Mesendoderm (in vitro differentiated cells): ENCODE measurements at regions not wholly inside any gene's neighbourhood (a gene's known extent, or its start where the extent isn't known, plus 50 kb on each side); places are given as distances from the start of the nearest gene placed in this dataset.
"Not testable (repeated sequence)": the region's sequence is repeated elsewhere in the genome, so short reads cannot be mapped to it uniquely, and the experiment has no call there.

Experiments
- DNase-seq: peaks from one replicate; pipeline ENCODE4 v3.0.0; 2013
- H2AK5ac ChIP-seq: 2 replicates; pipeline ENCODE4 v1.6.1; 2013; ENCODE audit warnings: low read length, inconsistent platforms
- H2BK120ac ChIP-seq: 2 replicates; pipeline ENCODE4 v1.6.1; 2013; ENCODE audit warnings: low read depth, mild to moderate bottlenecking, low read length, moderate library complexity, mixed read lengths
- H2BK15ac ChIP-seq: replicated peaks from 2 replicates; pipeline ENCODE4 v1.6.1; 2013; ENCODE audit warnings: low read depth, mild to moderate bottlenecking, moderate library complexity
- H2BK5ac ChIP-seq: 2 replicates; pipeline ENCODE4 v1.6.1; 2013; ENCODE audit warnings: low read length, inconsistent platforms
- H3K18ac ChIP-seq: 2 replicates; pipeline ENCODE4 v1.6.1; 2013; ENCODE audit warnings: mild to moderate bottlenecking, low read length, mixed read lengths
- H3K23ac ChIP-seq: one replicate; pipeline ENCODE4 v1.6.1; 2013; ENCODE audit warnings: low read length
- H3K27ac ChIP-seq: 2 replicates; pipeline ENCODE4 v1.5.1; 2013; ENCODE audit warnings: low read depth, mild to moderate bottlenecking, inconsistent platforms, low read length, moderate library complexity
- H3K27me3 ChIP-seq: 2 replicates; pipeline ENCODE4 v1.6.1; 2013; ENCODE audit warnings: low read length, control low read depth, mild to moderate bottlenecking, inconsistent platforms; ENCODE audit not compliant: insufficient read depth, poor library complexity
- H3K36me3 ChIP-seq: 2 replicates; pipeline ENCODE4 v1.6.1; 2013; ENCODE audit warnings: low read length, inconsistent platforms; ENCODE audit not compliant: control insufficient read depth, insufficient read depth
- H3K4ac ChIP-seq: one replicate; pipeline ENCODE4 v1.6.1; 2013; ENCODE audit warnings: low read depth, mild to moderate bottlenecking, low read length, moderate library complexity
- H3K4me1 ChIP-seq: 2 replicates; pipeline ENCODE4 v1.6.1; 2013; ENCODE audit warnings: low read depth, low read length, inconsistent platforms; ENCODE audit not compliant: control insufficient read depth
- H3K4me2 ChIP-seq: 2 replicates; pipeline ENCODE4 v1.6.1; 2013; ENCODE audit warnings: low read length
- H3K4me3 ChIP-seq: 2 replicates; pipeline ENCODE4 v1.5.1; 2013; ENCODE audit warnings: mild to moderate bottlenecking, low read length
- H3K56ac ChIP-seq: one replicate; pipeline ENCODE4 v1.6.1; 2013; ENCODE audit warnings: low read length
- H3K79me1 ChIP-seq: 2 replicates; pipeline ENCODE4 v1.6.1; 2013; ENCODE audit warnings: low read length, inconsistent platforms
- H3K79me2 ChIP-seq: 2 replicates; pipeline ENCODE4 v1.6.1; 2013; ENCODE audit warnings: mild to moderate bottlenecking, low read length; ENCODE audit not compliant: control insufficient read depth, insufficient read depth
- H3K9ac ChIP-seq: 2 replicates; pipeline ENCODE4 v1.6.1; 2013; ENCODE audit warnings: low read length, inconsistent platforms
- H4K5ac ChIP-seq: one replicate; pipeline ENCODE4 v1.6.1; 2013; ENCODE audit warnings: low read length
- H4K8ac ChIP-seq: one replicate; pipeline ENCODE4 v1.6.1; 2013; ENCODE audit warnings: low read depth, mild to moderate bottlenecking, control low read depth, low read length, moderate library complexity
- WGBS: extraction: QIAGEN DNeasy Blood & Tissue Kit; methylation state at CpG from one replicate; pipeline ENCODE4 v1.1.7; 2013; ENCODE audit warnings: low lambda C conversion rate, missing lambda C conversion rate; ENCODE audit not compliant: insufficient coverage; ENCODE audit errors: extremely low coverage; 5-methylcytosine and 5-hydroxymethylcytosine counted together

DNA sequence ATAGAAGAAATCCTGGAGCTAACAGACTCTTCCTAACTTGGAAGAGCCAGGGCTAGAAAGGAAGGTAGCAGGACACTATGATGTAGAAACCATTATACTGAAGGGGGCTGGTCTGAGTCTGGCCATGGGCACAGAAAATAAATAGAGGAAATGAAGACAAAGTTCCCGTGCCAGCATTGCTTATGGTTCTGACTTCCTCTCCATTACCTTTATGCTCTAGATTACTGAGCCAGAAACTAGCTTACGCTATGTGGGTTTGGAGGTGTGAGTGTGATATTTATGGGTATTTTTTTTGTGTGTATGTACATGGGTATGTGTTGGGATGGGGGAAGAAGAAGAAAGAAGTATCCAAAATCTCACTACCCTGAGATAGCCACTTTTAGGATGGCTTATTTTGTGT, 148.3 kb downstream of the GLUD2 start:
- H4K5ac ChIP-seq: no peak overlapping the region
- H2BK120ac ChIP-seq: no peak overlapping the region
- no peak overlapping the region for H2BK15ac ChIP-seq
- no peaks in the 10 kb centered on the region for H3K4me1 ChIP-seq
- H3K56ac ChIP-seq: no peak overlapping the region
- H2BK5ac ChIP-seq: no peak overlapping the region
- no peak overlapping the region for H2AK5ac ChIP-seq
- DNase-seq: no peak
- H3K9ac ChIP-seq: no peak overlapping the region
- H3K23ac ChIP-seq: no peak overlapping the region
- WGBS: no CpG with 5 or more reads among the region's 2 CpGs
- no peak overlapping the region for H3K4ac ChIP-seq
- H3K4me3 ChIP-seq: no peak overlapping the region
- no peaks in the 10 kb centered on the region for H3K79me1 ChIP-seq
- H3K27me3 ChIP-seq: no peaks in the 10 kb centered on the region
- H3K27ac ChIP-seq: no peak overlapping the region
- H3K18ac ChIP-seq: no peak overlapping the region
- H3K79me2 ChIP-seq: no peaks in the 10 kb centered on the region
- H3K36me3 ChIP-seq: no peaks in the 10 kb centered on the region
- no peak overlapping the region for H3K4me2 ChIP-seq
- H4K8ac ChIP-seq: no peak overlapping the region

DNA sequence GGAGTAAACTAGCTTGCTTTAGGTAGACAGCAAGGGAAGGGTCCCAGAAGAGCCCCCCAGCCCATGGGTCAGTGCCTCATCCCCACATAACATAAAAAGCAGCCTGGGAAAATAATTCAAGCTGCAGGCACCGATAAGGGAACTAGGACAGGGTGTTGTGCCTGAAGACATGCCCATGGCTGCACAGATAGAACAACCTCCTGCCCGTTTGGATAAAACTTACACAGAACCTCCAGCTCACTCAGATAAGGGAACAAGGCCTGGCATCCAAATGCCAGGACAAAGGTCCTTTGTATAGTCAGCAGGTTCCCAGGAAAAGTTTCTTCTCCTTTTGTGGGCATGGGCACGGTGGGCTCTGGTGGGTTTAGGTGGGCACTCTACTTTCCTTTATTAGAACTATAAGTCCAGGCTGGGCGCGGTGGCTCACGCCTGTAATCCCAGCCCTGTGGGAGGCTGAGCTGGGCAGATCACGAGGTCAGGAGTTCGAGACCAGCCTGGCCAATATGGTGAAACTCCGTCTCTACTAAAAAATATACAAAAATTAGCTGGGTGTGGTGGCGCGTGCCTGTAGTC, 149.5 kb downstream of the GLUD2 start:
- not testable (repeated sequence) for H3K27ac ChIP-seq, H3K18ac ChIP-seq, H4K8ac ChIP-seq, H3K56ac ChIP-seq, H3K79me2 ChIP-seq, H2AK5ac ChIP-seq, H3K23ac ChIP-seq, H3K4me3 ChIP-seq, H3K4me1 ChIP-seq, H3K4ac ChIP-seq, DNase-seq, H2BK120ac ChIP-seq, H3K4me2 ChIP-seq, H2BK15ac ChIP-seq, H4K5ac ChIP-seq, H3K79me1 ChIP-seq, H3K27me3 ChIP-seq, H3K36me3 ChIP-seq, H3K9ac ChIP-seq, H2BK5ac ChIP-seq
- WGBS: no CpG with 5 or more reads among the region's 11 CpGs

DNA sequence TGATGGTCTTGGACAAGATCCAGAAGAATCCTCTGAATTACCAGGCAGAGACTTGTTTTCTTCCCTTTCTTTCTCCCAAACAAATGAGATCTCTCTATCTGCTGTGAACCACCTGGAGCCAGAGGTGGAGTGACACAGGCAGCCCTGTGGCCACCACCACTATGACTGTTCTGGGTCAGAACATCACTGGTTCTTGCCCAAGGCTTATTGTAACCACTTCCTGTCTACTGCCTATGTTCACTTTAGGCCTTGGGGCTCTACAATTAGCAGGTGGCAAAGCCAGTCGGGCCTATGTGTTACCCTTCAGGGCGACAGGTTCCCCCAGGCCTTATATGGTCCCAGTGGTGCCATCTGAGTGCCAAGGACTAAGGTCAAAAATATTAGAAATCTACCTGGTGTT, 161.2 kb downstream of the GLUD2 start:
- Histone ChIP-seq H2BK5ac (no peak overlapping the region), H3K18ac (no peak overlapping the region), H4K8ac (no peak overlapping the region), H3K56ac (no peak overlapping the region), H3K79me2 (no peaks in the 10 kb centered on the region), H2BK15ac (no peak overlapping the region), H3K23ac (no peak overlapping the region), H3K36me3 (no peaks in the 10 kb centered on the region), H2BK120ac (no peak overlapping the region), H3K4me3 (no peak overlapping the region), H3K4ac (no peak overlapping the region), H3K4me1 (no peaks in the 10 kb centered on the region), H3K27me3 (no peaks in the 10 kb centered on the region), H3K79me1 (no peaks in the 10 kb centered on the region), H4K5ac (no peak overlapping the region), H3K9ac (no peak overlapping the region), H2AK5ac (no peak overlapping the region), H3K4me2 (no peak overlapping the region), H3K27ac (no peak overlapping the region)
- DNase-seq: no peak
- WGBS: no CpG with 5 or more reads among the region's 2 CpGs

DNA sequence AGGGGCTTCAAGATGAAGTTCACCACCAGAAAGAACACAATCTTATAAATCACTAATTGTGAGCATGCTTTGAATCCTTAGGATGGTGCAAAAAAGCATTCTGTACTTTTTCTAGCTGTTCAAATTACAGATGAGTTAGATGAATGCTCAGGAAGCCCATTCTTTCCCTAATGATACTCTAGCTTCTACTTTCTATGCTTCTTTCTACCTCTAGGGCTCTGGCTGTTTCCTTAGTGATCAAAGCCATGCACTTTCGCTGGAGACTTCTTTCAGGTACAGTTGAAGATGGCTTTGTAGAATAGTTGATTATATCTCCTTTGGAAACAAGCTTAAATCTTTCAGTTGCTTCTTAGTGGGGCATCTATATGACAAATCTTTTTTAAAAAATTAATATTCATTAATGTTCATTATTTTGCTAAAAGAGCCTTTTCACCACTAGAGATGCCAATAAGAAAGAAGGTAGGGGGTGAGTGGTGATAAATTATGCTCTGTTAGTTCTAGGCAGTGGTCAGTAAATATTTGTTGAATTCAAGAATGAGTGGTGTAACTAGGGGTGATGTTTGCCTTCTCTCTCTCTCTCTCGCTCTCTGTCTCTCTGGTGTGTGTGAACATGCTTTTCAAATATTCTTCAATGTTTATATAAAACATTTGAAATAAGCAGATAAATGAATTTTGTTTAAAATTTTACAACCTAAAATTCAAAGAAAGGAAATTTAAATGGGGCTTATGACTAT, 169.4 kb downstream of the GLUD2 start:
- Histone ChIP-seq H3K4me1 (no peaks in the 10 kb centered on the region), H3K56ac (no peak overlapping the region), H3K18ac (no peak overlapping the region), H4K8ac (no peak overlapping the region), H2BK120ac (no peak overlapping the region), H3K79me1 (no peaks in the 10 kb centered on the region), H3K27ac (no peak overlapping the region), H4K5ac (no peak overlapping the region), H3K23ac (no peak overlapping the region), H2BK15ac (no peak overlapping the region), H3K36me3 (no peaks in the 10 kb centered on the region), H3K4ac (no peak overlapping the region), H3K27me3 (no peaks in the 10 kb centered on the region), H2BK5ac (no peak overlapping the region), H3K9ac (no peak overlapping the region), H2AK5ac (no peak overlapping the region), H3K4me3 (no peak overlapping the region), H3K79me2 (no peaks in the 10 kb centered on the region), H3K4me2 (no peak overlapping the region)
- no peak for DNase-seq
- WGBS: no CpG with 5 or more reads among the region's 2 CpGs

DNA sequence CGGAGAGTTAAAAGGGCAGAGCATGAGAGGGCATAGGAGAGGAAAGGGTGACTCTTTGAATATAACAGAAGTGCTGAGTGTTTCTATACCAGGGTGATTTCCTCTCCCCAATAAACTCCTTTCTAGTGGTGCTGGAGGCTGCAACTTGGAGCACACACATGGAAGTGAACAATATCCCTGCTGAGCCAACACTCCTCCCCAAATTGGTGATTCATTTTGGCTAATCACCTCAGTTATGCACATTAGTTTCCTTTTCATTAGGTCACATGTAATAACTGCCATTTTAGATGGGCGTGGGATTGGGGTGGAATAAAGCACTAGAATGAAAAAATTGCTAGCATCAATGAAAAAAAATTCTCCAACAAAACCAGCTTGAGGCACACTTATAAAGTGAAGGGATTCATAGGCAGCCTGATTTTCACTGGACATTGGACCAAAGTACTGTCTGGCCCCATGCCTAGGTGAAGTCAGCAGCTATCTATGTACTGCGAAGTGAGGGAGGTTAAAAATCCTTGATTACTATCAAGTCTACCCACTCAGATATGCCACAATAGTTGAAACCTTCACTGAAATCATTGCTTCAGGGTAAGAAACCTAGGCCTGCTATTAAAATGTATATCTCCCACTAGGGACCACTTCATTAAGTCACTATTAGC, 174.0 kb downstream of the GLUD2 start:
- Histone ChIP-seq H4K8ac (no peak overlapping the region), H3K27ac (no peak overlapping the region), H3K36me3 (no peaks in the 10 kb centered on the region), H3K4me3 (no peak overlapping the region), H3K27me3 (no peaks in the 10 kb centered on the region), H3K9ac (no peak overlapping the region), H3K4ac (no peak overlapping the region), H3K4me2 (no peak overlapping the region), H3K56ac (no peak overlapping the region), H2BK5ac (no peak overlapping the region), H3K79me1 (no peaks in the 10 kb centered on the region), H2BK120ac (no peak overlapping the region), H3K4me1 (no peaks in the 10 kb centered on the region), H2BK15ac (no peak overlapping the region), H3K18ac (no peak overlapping the region), H4K5ac (no peak overlapping the region), H3K79me2 (no peaks in the 10 kb centered on the region), H3K23ac (no peak overlapping the region), H2AK5ac (no peak overlapping the region)
- no peak for DNase-seq
- no CpG with 5 or more reads among the region's 3 CpGs for WGBS
